IgD-negative memory B cell (primary cell): ENCODE measurements at regions not wholly inside any gene's neighbourhood (a gene's known extent, or its start where the extent isn't known, plus 50 kb on each side); places are given as distances from the start of the nearest gene placed in this dataset.
A peak's percentile ranks its signal among the peaks of the same experiment; 100 is the strongest.

Experiments
- H3K27ac Mint-ChIP-seq, 3 donors: one replicate each; pipeline ENCODE4 v1.8.0; 2020 to 2022; ENCODE audit warnings: mild to moderate bottlenecking in 3 of 3, mixed read lengths in 3 of 3, moderate library complexity in 1 of 3
- H3K27me3 Mint-ChIP-seq: one replicate; pipeline ENCODE4 v1.8.0; 2021; ENCODE audit warnings: mixed read lengths
- H3K36me3 Mint-ChIP-seq: one replicate; pipeline ENCODE4 v1.8.0; 2020; ENCODE audit warnings: mild to moderate bottlenecking, mixed read lengths
- H3K4me1 Mint-ChIP-seq, 3 donors: one replicate each; pipeline ENCODE4 v1.8.0; 2020 to 2022; ENCODE audit warnings: mixed read lengths in 3 of 3, mild to moderate bottlenecking in 1 of 3
- H3K4me3 Mint-ChIP-seq, 4 donors: one replicate each; pipeline ENCODE4 v1.8.0; 2020 to 2022; ENCODE audit warnings: mild to moderate bottlenecking in 4 of 4, mixed read lengths in 4 of 4, moderate library complexity in 3 of 4
- H3K9me3 Mint-ChIP-seq, 3 donors: one replicate each; pipeline ENCODE4 v1.8.0; 2020 to 2021; ENCODE audit warnings: mixed read lengths in 3 of 3, mild to moderate bottlenecking in 1 of 3

DNA sequence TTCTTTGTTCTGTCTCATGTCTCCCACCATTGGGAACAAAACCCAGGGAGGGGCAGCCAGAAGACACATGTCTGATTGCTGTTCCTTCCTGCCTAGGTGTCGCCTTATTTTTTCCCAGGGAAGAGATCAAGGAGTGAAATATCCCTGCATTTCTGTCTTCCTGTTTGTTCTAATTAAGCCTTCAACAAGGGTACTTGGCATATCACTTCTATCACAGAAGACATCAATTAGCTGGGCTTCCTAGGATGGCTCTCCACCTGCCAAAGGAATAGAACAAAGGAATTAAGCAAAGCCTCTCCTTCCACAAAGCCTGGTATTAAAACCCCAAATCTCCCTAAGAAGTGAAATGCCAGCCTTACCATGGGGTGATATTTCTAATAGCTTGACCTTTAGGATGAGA lies 299.5 kb upstream of the CD180 start:
- Mint-ChIP-seq H3K27me3 (no peaks in the 10 kb centered on the region), H3K4me1 (no peaks in the 10 kb centered on the region), H3K27ac (no peak overlapping the region), H3K9me3 (peaks cover 0 to 11% (median 5%) of the 10 kb centered on the region in 3 donors), H3K36me3 (no peaks in the 10 kb centered on the region), H3K4me3 (no peak overlapping the region)

DNA sequence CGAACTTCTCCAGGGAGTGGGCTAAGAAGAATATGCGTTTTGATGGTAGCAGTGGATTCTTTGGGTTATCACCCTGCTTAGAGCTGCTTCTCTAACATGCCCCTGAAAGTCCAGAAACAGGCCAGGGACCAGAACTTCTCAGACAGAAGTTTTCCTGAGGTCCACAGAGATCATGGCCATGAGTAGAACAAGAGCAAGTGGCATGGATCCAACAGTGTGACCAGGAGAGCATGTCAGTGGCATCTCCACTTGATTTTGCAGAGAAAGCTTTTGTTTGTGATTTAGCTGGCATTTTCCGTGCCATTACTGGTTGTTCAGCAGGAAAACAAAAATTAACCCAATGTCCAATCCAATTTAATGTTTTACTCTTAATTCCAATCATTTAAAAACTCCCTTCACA lies 298.5 kb upstream of the CD180 start:
- no peaks in the 10 kb centered on the region for H3K27me3 Mint-ChIP-seq
- no peaks in the 10 kb centered on the region for H3K36me3 Mint-ChIP-seq
- H3K9me3 Mint-ChIP-seq, result peaks cover 0 to 6% (median 4%) of the 10 kb centered on the region in 3 donors
- H3K4me1 Mint-ChIP-seq, result no peaks in the 10 kb centered on the region
- H3K27ac Mint-ChIP-seq, result no peak overlapping the region
- no peak overlapping the region for H3K4me3 Mint-ChIP-seq

DNA sequence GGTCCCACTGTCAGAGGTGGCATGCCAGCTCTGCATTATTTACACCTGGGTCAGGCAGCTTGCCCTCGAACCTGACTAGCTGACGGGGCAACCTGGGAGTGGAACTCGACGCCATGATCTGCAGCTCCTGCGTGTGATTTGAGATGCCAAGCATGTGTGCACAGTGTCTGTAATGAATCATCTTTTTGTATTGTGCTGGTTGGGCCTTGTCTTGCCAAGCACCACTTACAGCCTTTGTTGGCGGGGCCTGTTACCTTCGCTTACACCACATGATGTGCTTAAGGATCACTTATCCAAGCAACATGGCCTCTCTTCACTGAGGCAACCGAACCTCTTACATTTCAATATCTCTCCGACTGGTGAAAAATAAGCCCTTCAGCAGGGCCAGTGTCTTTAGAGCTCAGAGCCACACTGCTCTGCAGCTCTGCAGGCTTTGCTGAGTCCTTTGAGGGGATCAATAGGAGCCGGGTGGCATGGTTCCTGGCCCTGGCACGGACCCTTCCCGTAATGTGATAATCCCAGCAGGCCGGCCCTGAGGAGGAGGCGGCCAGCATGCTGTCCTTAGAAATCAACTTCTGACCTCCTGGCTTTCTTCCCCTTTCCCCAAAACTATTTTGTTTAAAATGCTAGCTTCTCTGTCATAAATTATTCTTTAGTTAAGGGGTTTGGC lies 297.7 kb upstream of the CD180 start:
- Mint-ChIP-seq H3K27me3 (no peaks in the 10 kb centered on the region), H3K9me3 (peaks cover 3 to 5% (median 4%) of the 10 kb centered on the region in 3 donors), H3K27ac (no peak overlapping the region), H3K4me1 (no peaks in the 10 kb centered on the region), H3K36me3 (no peaks in the 10 kb centered on the region), H3K4me3 (no peak overlapping the region)

DNA sequence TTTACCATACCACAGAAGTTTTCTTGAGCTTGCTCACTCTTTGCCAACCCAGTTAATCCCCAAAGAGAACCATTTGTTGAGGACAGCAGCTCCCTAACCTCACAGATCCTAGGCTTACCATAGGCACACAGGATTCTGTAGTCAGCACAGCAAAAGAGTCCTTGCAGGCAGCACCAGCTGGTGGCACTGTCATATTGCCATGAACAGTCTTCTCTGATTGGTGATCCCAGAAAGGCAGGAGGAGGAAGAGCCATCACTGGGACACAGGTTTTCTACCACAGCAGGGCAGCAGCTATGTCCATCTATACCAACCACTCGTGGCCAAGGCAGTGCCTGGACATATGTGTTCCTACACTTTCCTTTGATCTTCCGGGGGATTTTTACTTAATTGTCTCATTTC lies 297.1 kb upstream of the CD180 start:
- no peak overlapping the region for H3K27ac Mint-ChIP-seq
- H3K4me3 Mint-ChIP-seq, result no peak overlapping the region
- no peaks in the 10 kb centered on the region for H3K27me3 Mint-ChIP-seq
- no peaks in the 10 kb centered on the region for H3K36me3 Mint-ChIP-seq
- H3K9me3 Mint-ChIP-seq, result peaks cover 3 to 4% (median 3%) of the 10 kb centered on the region in 3 donors
- H3K4me1 Mint-ChIP-seq, result no peaks in the 10 kb centered on the region

DNA sequence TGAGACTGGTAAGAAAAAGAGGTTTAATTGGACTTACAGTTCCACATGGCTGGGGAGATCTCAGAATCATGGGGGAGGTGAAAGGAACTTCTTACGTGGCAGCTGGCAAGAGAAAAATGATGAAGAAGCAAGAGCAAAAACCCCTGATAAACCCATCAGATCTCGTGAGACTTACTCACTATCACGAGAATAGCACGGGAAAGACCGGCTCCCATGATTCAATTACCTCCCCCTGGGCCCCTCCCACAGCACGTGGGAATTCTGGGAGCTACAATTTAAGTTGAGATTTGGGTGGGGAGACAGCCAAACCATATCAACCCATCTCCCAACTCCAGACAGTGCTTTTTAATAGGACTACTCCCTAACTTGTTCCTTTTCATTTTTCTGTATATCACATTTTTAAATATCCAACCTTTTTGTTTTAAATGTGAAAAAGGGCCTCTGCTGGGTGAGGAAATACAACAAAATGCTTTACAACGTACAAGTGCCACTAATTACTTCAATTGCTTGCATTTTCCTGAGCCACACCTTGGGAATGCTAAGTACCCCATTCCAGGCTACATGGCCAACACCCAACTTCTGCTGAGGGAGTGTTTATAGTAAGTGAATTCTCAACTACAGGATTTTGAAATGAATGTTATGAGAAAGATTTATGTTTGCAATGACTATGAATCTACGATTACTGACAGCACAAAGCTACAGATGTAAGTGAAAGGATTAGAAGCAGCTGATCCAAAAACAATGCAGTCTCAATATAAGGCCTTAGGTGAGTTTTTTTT lies 294.1 kb upstream of the CD180 start:
- Mint-ChIP-seq H3K4me3 (peak overlapping the region in 1 of 4 donors; percentile 3), H3K4me1 (no peaks in the 10 kb centered on the region), H3K9me3 (peaks cover 3 to 8% (median 3%) of the 10 kb centered on the region in 3 donors), H3K27ac (no peak overlapping the region), H3K36me3 (no peaks in the 10 kb centered on the region), H3K27me3 (no peaks in the 10 kb centered on the region)

DNA sequence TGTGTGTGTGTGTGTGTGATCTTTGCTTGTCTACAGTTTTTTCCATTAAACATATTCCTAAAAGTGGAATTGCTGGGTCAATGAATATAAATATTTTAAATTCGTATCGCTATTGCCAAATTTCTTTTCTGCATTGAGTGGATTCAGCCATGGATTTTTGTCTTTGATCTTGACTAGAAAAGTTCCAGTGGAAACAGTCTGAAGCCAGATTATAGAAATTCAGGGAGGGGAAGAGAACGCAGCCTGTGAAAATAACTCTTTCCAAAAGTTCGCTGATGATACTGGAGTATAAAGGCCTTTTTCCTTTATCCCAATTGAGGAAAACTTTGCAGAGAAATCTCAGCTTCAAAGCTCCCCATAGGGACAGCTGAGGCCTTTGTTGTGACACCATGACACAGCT lies 292.3 kb upstream of the CD180 start:
- no peaks in the 10 kb centered on the region for H3K4me1 Mint-ChIP-seq
- H3K27me3 Mint-ChIP-seq, result no peaks in the 10 kb centered on the region
- no peaks in the 10 kb centered on the region for H3K36me3 Mint-ChIP-seq
- H3K27ac Mint-ChIP-seq, result no peak overlapping the region
- H3K9me3 Mint-ChIP-seq, result peaks cover 3 to 11% (median 5%) of the 10 kb centered on the region in 3 donors
- no peak overlapping the region for H3K4me3 Mint-ChIP-seq

DNA sequence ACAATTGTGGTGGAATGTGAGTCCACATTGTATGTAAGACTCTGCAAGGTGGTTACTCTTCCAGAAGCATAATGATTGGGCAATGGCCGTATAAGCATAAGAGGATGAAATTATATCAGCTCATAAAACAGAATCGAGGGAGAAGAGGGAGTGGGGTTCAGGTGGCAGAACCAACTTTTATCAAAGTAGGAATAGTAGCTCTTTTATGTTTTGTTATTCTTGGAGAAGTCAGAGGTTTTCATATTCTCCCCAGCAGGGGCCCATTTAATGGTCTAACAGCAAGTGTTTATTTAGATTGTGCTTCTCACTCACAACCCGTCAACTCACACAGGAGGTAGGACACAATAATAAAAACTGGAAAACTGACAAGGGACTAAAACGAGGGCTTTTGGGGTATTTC lies 291.3 kb upstream of the CD180 start:
- no peaks in the 10 kb centered on the region for H3K36me3 Mint-ChIP-seq
- H3K4me1 Mint-ChIP-seq, result no peaks in the 10 kb centered on the region
- no peaks in the 10 kb centered on the region for H3K27me3 Mint-ChIP-seq
- peaks cover 3 to 11% (median 5%) of the 10 kb centered on the region in 3 donors for H3K9me3 Mint-ChIP-seq
- H3K27ac Mint-ChIP-seq, result no peak overlapping the region
- H3K4me3 Mint-ChIP-seq, result no peak overlapping the region

DNA sequence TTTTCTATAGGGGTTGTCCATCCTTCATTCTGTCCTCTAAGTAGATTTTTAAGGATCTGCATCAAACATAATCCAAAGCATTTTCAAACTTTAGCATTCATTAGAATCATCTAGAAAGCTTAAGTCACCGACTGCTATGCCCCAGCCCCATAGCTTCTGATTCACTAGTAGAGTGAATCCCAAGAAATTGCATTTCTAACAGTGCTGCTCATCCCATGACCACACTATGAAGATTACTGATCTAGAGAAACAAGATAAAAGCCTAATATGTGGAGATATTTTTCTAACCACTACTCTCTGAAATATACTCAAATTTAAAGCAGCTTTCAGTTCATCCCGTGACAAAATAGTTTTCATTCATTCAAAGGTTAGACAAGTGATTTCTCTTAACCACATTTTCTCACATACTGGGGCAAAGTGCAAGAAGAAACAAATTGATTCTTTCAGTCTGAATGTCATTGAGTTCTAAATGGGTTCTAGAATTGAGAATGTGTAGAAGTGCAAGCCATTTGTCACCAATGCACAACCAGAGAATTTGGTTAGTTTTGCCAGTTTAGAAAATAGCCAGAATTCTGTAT lies 286.9 kb upstream of the CD180 start:
- no peak overlapping the region for H3K4me3 Mint-ChIP-seq
- H3K9me3 Mint-ChIP-seq, result peaks cover 0 to 7% (median 3%) of the 10 kb centered on the region in 3 donors
- no peak overlapping the region for H3K27ac Mint-ChIP-seq
- peaks cover 2% of the 10 kb centered on the region for H3K27me3 Mint-ChIP-seq
- H3K36me3 Mint-ChIP-seq, result no peaks in the 10 kb centered on the region
- no peaks in the 10 kb centered on the region for H3K4me1 Mint-ChIP-seq

DNA sequence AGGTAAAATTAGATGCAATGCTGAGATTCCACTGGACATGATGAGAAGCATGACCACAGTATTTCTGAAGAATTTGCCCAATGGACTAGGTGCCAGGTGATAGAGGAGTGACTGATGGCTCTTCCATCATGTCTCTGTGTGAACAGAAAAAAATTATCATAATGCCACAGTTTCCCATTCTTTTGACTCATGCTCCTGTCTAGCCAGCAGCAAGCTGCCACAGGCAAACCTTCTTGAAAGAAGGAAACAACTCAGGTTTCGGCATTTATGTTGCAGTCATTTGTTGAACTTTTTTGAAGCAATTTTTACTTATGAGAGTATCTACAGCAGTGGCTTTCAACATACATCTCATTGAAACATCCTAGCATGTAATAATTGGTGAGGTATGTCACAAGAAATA lies 284.8 kb upstream of the CD180 start:
- Mint-ChIP-seq H3K4me1 (no peaks in the 10 kb centered on the region), H3K9me3 (peaks cover 0 to 7% (median 4%) of the 10 kb centered on the region in 3 donors), H3K27ac (no peak overlapping the region), H3K36me3 (peaks cover 1% of the 10 kb centered on the region), H3K4me3 (no peak overlapping the region), H3K27me3 (peaks cover 4% of the 10 kb centered on the region)

DNA sequence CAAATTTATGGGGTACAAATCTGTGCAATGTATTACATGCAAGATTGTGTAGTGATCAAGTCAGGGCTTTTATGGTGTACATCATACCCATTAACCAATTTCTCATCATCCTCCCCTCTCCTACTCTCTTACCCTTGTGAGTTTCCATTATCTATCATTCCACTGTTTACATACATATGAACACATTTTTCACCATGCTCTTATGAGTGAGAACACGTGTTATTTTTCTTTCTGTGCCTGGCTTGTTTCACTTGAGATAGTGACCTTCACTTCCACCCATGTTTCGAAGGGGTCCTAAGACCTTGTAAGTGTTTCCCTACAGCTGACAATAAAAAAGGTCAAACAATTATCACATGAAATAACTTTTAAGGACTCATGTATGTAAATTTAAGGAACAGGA lies 281.7 kb upstream of the CD180 start:
- Mint-ChIP-seq H3K4me3 (no peak overlapping the region), H3K27ac (no peak overlapping the region), H3K36me3 (peaks cover 1% of the 10 kb centered on the region), H3K4me1 (no peaks in the 10 kb centered on the region), H3K27me3 (peaks cover 4% of the 10 kb centered on the region), H3K9me3 (peaks cover 0 to 2% (median 0%) of the 10 kb centered on the region in 3 donors)

DNA sequence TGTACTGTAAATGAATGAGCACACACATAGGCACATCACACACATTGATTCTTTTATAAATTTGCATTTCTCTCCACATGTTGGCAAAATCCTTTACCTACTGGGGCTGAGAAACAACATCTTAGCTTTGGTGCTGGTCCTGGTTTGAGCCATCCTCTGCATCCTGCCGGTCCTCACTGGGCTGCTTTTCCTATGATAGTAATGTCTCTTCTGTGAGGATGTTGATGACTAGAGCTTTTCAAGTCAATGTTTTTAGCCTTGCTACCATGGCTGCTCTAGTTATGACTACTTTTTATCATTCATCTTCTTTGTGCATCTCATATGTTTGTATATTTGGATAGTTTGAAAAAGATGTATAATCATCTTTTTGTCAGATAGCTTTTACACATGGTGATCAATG lies 280.4 kb upstream of the CD180 start:
- Mint-ChIP-seq H3K4me3 (no peak overlapping the region), H3K27ac (no peak overlapping the region), H3K36me3 (peaks cover 3% of the 10 kb centered on the region), H3K27me3 (peaks cover 4% of the 10 kb centered on the region), H3K4me1 (no peaks in the 10 kb centered on the region), H3K9me3 (peaks cover 0 to 2% (median 0%) of the 10 kb centered on the region in 3 donors)

DNA sequence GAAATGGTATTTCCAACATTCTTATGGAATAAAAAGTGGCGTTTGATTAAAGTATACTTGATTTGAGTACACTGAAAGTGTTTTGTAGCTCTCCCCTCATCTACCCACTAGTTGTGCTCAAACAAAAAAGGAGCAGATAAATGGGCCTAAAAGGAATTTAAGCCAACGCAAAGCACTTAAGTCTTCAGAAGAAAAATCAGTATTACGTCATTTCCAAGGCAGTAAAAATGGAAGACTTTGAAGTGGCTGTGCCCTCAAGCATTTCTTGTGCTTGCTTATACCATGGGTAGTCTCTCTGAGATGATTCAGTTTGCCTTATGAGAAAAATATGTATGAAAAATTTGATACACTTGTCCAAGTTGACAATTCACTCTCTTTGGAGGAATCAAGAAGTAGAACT lies 279.9 kb upstream of the CD180 start:
- Mint-ChIP-seq H3K27ac (no peak overlapping the region), H3K4me1 (no peaks in the 10 kb centered on the region), H3K27me3 (peaks cover 4% of the 10 kb centered on the region), H3K9me3 (peaks cover 0 to 2% (median 0%) of the 10 kb centered on the region in 3 donors), H3K36me3 (peaks cover 3% of the 10 kb centered on the region), H3K4me3 (no peak overlapping the region)

DNA sequence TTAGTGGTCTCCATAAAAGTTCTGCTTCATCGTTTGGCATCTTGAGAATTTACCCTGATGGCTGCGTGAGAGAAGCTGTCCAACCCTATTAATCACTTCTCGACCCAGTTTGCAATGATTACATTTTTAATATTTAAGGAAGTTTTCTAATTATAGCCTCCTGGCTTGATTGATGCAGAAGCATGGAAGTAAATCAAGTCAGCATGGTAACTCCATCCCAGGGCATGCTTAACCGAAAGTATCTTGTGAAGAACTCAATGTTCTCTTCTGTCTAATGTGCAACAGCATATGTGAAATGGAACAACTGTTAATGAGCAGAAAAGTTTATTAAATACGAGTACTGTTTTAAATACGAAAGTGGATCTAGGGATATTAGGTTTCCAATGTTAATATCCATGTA lies 278.9 kb upstream of the CD180 start:
- H3K4me1 Mint-ChIP-seq, result no peaks in the 10 kb centered on the region
- H3K36me3 Mint-ChIP-seq, result peaks cover 3% of the 10 kb centered on the region
- peaks cover 0 to 4% (median 2%) of the 10 kb centered on the region in 3 donors for H3K9me3 Mint-ChIP-seq
- no peak overlapping the region for H3K4me3 Mint-ChIP-seq
- H3K27ac Mint-ChIP-seq, result no peak overlapping the region
- H3K27me3 Mint-ChIP-seq, result peaks cover 4% of the 10 kb centered on the region

DNA sequence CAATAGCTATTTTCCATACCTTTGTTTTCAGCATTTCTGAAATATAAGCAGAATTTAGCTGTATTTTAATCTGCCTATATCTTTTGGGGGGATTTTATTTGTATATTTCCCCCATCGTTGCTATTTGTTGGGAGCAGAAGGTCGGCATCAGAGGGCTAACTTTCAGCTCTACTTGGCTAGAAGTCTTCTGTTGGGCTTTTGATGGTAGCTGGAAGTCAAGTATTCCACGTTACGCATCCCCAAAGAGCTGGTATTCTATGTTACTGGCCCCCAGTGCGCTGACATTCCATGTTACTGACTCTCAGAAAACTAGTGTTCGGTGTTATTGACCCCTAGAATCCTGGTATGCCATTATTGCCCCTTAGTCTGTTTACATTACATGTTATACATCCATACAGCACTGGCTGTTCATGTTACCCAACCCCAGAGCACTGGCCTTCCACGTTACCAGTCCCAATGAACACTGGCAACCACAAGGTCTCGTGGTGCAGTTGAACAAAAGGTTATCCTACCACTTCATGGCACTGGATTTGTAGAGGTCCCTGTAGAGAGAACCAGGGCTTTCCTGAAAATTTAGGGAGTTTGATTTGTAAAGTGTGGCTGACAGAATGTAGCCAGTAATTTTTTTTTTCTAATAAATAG lies 278.1 kb upstream of the CD180 start:
- peaks cover 0 to 4% (median 2%) of the 10 kb centered on the region in 3 donors for H3K9me3 Mint-ChIP-seq
- no peaks in the 10 kb centered on the region for H3K4me1 Mint-ChIP-seq
- H3K4me3 Mint-ChIP-seq, result no peak overlapping the region
- H3K27me3 Mint-ChIP-seq, result peaks cover 4% of the 10 kb centered on the region
- peaks cover 3% of the 10 kb centered on the region for H3K36me3 Mint-ChIP-seq
- H3K27ac Mint-ChIP-seq, result no peak overlapping the region

DNA sequence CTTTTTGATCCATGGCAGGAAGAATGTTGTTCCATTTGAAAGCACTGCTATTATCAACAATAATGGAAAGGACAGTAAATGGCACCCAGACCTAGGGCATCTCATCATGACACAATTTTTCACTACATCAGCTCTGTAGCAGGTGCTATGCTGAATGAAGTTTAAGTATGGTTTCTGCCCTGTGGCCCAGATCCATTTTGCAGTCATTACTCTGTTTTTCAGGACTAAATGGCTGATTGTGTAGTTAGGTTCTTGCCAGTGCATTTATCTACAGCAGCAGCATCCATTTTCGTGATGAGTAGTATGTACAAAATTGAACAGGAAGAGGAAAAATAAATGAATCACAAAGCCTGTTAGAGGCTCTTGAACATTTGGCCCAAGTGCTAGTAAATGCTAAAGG lies 270.5 kb upstream of the CD180 start:
- Mint-ChIP-seq H3K27ac (no peak overlapping the region), H3K4me1 (peaks cover 0 to 3% (median 0%) of the 10 kb centered on the region in 3 donors), H3K27me3 (no peaks in the 10 kb centered on the region), H3K36me3 (no peaks in the 10 kb centered on the region), H3K9me3 (peaks cover 0 to 2% (median 2%) of the 10 kb centered on the region in 3 donors), H3K4me3 (no peak overlapping the region)
